GM12878 (cell line): ENCODE measurements at regions not wholly inside any gene's neighbourhood (a gene's known extent, or its start where the extent isn't known, plus 50 kb on each side); places are given as distances from the start of the nearest gene placed in this dataset.

Experiments used
- ATAC-seq: fragments of 200-7000 bp; cut with Tn5 transposase; 3 replicates; pipeline ENCODE4 v1.9.1; 2020; ENCODE audit warnings: mild to moderate bottlenecking, moderate library complexity
- BruUV-seq: library from RNA; stranded (reverse); fragments of 400-500 nt; replicated peaks from 2 replicates; lab custom pipeline; 2021; lab: Mats Ljungman, UMichigan
- CTCF ChIA-PET: fragments of 300-600 bp; sonication (Branson Sonifier 250); formaldehyde crosslinking; extraction: SDS; loops from one replicate; lab custom pipeline; 2021; ENCODE audit warnings: inconsistent platforms; lab: Yijun Ruan, JAX
- POLR2A ChIA-PET: fragments of 350-600 bp; formaldehyde crosslinking; extraction: SDS; loops from one replicate; lab custom pipeline; 2021; ENCODE audit warnings: inconsistent platforms; lab: Charles Lee
- RAD21 ChIA-PET: fragments of 300-600 bp; sonication (Branson Sonifier 250); formaldehyde crosslinking; loops from one replicate; lab custom pipeline; 2023; ENCODE audit warnings: antibody characterized with exemption; ENCODE audit not compliant: unreplicated experiment; lab: Charles Lee
- SMC1A ChIA-PET: fragments of 300-600 bp; sonication (Branson Sonifier 250); formaldehyde crosslinking; loops from one replicate; lab custom pipeline; 2023; ENCODE audit not compliant: unreplicated experiment, uncharacterized antibody; lab: Charles Lee
- DNase-seq: peaks from one replicate; pipeline ENCODE4 v3.0.0-alpha.2; 2011; ENCODE audit warnings: low read depth, low spot score
- FAIRE-seq: peaks from 3 replicates; lab custom pipeline; 2011; peaks lifted over from hg19 to GRCh38; lab: Jason Lieb, UNC
- H2AFZ ChIP-seq: 2 replicates; pipeline ENCODE4 v1.6.0; 2011; ENCODE audit warnings: low read depth, low read length, control low read depth; ENCODE audit not compliant: control insufficient read depth
- H3K27ac ChIP-seq: 2 replicates; pipeline ENCODE4 v1.5.1; 2011; ENCODE audit warnings: control low read depth; ENCODE audit not compliant: control insufficient read depth, insufficient read depth
- H3K27me3 ChIP-seq, 2 experiments: replicated peaks in 1 of 2; 2 replicates each; pipeline versions ENCODE4 v1.6.0 to v1.6.1; 2011; ENCODE audit warnings: low read length in 1 of 2; ENCODE audit not compliant: control insufficient read depth in 2 of 2, insufficient read depth in 2 of 2
- H3K36me3 ChIP-seq, 2 experiments: 2 replicates each; pipeline ENCODE4 v1.5.1; 2011; ENCODE audit warnings: low read length in 1 of 2; ENCODE audit not compliant: control insufficient read depth in 2 of 2, insufficient read depth in 2 of 2
- H3K4me1 ChIP-seq: 2 replicates; pipeline ENCODE4 v1.6.1; 2011; ENCODE audit warnings: mild to moderate bottlenecking, low read length, moderate library complexity, mixed read lengths; ENCODE audit not compliant: control insufficient read depth, insufficient read depth
- H3K4me2 ChIP-seq: 2 replicates; pipeline ENCODE4 v1.6.0; 2011; ENCODE audit warnings: control low read depth; ENCODE audit not compliant: control insufficient read depth, insufficient read depth
- H3K4me3 ChIP-seq: fragments of 200-600 bp; sonication (generic); 2 replicates; pipeline ENCODE4 v1.5.1; 2016
- H3K79me2 ChIP-seq: 2 replicates; pipeline ENCODE4 v1.6.0; 2011; ENCODE audit warnings: low read length; ENCODE audit not compliant: control insufficient read depth, insufficient read depth
- H3K9ac ChIP-seq: 2 replicates; pipeline ENCODE4 v1.8.0; 2011; ENCODE audit warnings: low read length, control low read depth, mixed read lengths; ENCODE audit not compliant: control insufficient read depth, insufficient read depth
- H3K9me3 ChIP-seq: replicated peaks from 3 replicates; pipeline ENCODE4 v1.5.1; 2011; ENCODE audit warnings: mild to moderate bottlenecking, low read length; ENCODE audit not compliant: control insufficient read depth, insufficient read depth
- H4K20me1 ChIP-seq: 2 replicates; pipeline ENCODE4 v1.6.0; 2011; ENCODE audit not compliant: control insufficient read depth, insufficient read depth
- ASH2L ChIP-seq: fragments of 300-600, 200-600 bp; sonication (generic); IDR thresholded peaks from 2 replicates; pipeline ENCODE4 v1.6.1; 2017; ENCODE audit warnings: low read depth, mild to moderate bottlenecking, borderline replicate concordance
- E4F1 ChIP-seq: fragments of 450-650 bp; IDR thresholded peaks from 2 replicates; pipeline ENCODE4 v1.6.1; 2018; ENCODE audit warnings: borderline replicate concordance, mild to moderate bottlenecking; ENCODE audit not compliant: partially characterized antibody
- ESRRA ChIP-seq: IDR thresholded peaks from 2 replicates; pipeline ENCODE4 v1.6.1; 2012; ENCODE audit warnings: mild to moderate bottlenecking, low read length, improper control_type of control experiment
- IKZF2 ChIP-seq, 2 experiments: fragments of 450-650 bp; IDR thresholded peaks; 2 replicates each; pipeline ENCODE4 v1.6.1; 2017; ENCODE audit warnings: mild to moderate bottlenecking in 2 of 2, moderate library complexity in 2 of 2
- JUND ChIP-seq: IDR thresholded peaks from 2 replicates; pipeline ENCODE4 v1.6.1; 2012; ENCODE audit warnings: low read depth, mild to moderate bottlenecking, low read length, improper control_type of control experiment, moderate library complexity
- KDM1A ChIP-seq: fragments of 200-600 bp; sonication (generic); IDR thresholded peaks from 2 replicates; pipeline ENCODE4 v1.6.1; 2016; ENCODE audit warnings: borderline replicate concordance
- NFYA ChIP-seq: IDR thresholded peaks from 2 replicates; pipeline ENCODE4 v1.6.1; 2011; ENCODE audit warnings: low read depth, mild to moderate bottlenecking, low read length, improper control_type of control experiment, borderline replicate concordance
- NR2C1 ChIP-seq: fragments of 450-650 bp; IDR thresholded peaks from 2 replicates; pipeline ENCODE4 v1.6.1; 2017; ENCODE audit warnings: antibody characterized with exemption, mild to moderate bottlenecking, moderate library complexity
- RB1 ChIP-seq: fragments of 450-650 bp; formaldehyde crosslinking; IDR thresholded peaks from 2 replicates; pipeline ENCODE4 v1.6.1; 2017; ENCODE audit warnings: mild to moderate bottlenecking, borderline replicate concordance
- RELB ChIP-seq: fragments of 450-650 bp; IDR thresholded peaks from 2 replicates; pipeline ENCODE4 v1.6.1; 2017; ENCODE audit warnings: low read depth, mild to moderate bottlenecking, moderate library complexity
- RUNX3 ChIP-seq: IDR thresholded peaks from 2 replicates; pipeline ENCODE4 v1.6.1; 2012; ENCODE audit warnings: low read length, inconsistent platforms
- SMARCA5 ChIP-seq: fragments of 450-650 bp; IDR thresholded peaks from 2 replicates; pipeline ENCODE4 v1.6.1; 2017; ENCODE audit warnings: mild to moderate bottlenecking
- SREBF1 ChIP-seq: IDR thresholded peaks from 2 replicates; pipeline ENCODE4 v1.6.1; 2012; ENCODE audit warnings: mild to moderate bottlenecking, low read length
- SUPT20H ChIP-seq: IDR thresholded peaks from 2 replicates; pipeline ENCODE4 v1.6.1; 2011; ENCODE audit warnings: low read depth, mild to moderate bottlenecking, low read length, moderate library complexity, borderline replicate concordance; ENCODE audit not compliant: control insufficient read depth
- YBX1 ChIP-seq: fragments of 450-650 bp; IDR thresholded peaks from 2 replicates; pipeline ENCODE4 v1.6.1; 2016; ENCODE audit warnings: antibody characterized with exemption
- ZNF384 ChIP-seq: IDR thresholded peaks from 2 replicates; pipeline ENCODE4 v1.6.1; 2012; ENCODE audit warnings: low read depth, mild to moderate bottlenecking, low read length, improper control_type of control experiment, borderline replicate concordance
- WGBS: methylation state at CpG from one replicate; pipeline ENCODE4 v1.1.6; 2016; ENCODE audit warnings: low lambda C conversion rate; ENCODE audit not compliant: insufficient replicate concordance, insufficient coverage; ENCODE audit errors: missing lambda C conversion rate; 5-methylcytosine and 5-hydroxymethylcytosine counted together
- in situ Hi-C: fragments of 300-500 bp; cut with MboI; formaldehyde crosslinking; loops from 9 replicates; pipeline ENCODE4 v1.14.3; 2018; ENCODE audit warnings: mixed read lengths
- intact Hi-C: fragments of 100-400 bp; cut with micrococcal nuclease; formaldehyde crosslinking; loops from one replicate; pipeline ENCODE4 v1.14.2; 2022; ENCODE audit not compliant: unreplicated experiment

- RAD21 ChIA-PET: no interaction called here
- TF ChIP-seq RB1 (no peak), SREBF1 (no peak), ZNF384 (no peak), SMARCA5 (no peak), NR2C1 (no peak), ESRRA (no peak), E4F1 (no peak), RELB (no peak), RUNX3 (no peak), SUPT20H (no peak), YBX1 (no peak), JUND (no peak), KDM1A (no peak), IKZF2 (IDR thresholded peaks at IDR 0.05) (no peak), ASH2L (no peak), NFYA (no peak)
- no peak overlapping the region for H3K9ac ChIP-seq
- no TSS peak for BruUV-seq
- intact Hi-C loops (no loop called here), in situ Hi-C loops (no loop called here)
- SMC1A ChIA-PET: no interaction called here
- ATAC-seq (no peak), DNase-seq (no peak), FAIRE-seq (no peak)
- no peaks in the 10 kb centered on the region for H4K20me1 ChIP-seq
- POLR2A ChIA-PET: no interaction called here
- H3K27ac ChIP-seq: no peak overlapping the region
- no peak overlapping the region for H3K4me3 ChIP-seq
- CTCF ChIA-PET: no interaction called here
- no peaks in the 10 kb centered on the region for H3K36me3 ChIP-seq
- no peak overlapping the region for H2AFZ ChIP-seq
- 35% methylated on average over 3 of the region's 3 CpGs for WGBS
- no peaks in the 10 kb centered on the region for H3K27me3 ChIP-seq
- H3K4me1 ChIP-seq: no peaks in the 10 kb centered on the region
- no peaks in the 10 kb centered on the region for H3K79me2 ChIP-seq
- H3K9me3 ChIP-seq: no peaks in the 10 kb centered on the region
- H3K4me2 ChIP-seq: no peak overlapping the region
Observed at GRCh38 chr9:26779062-26779461, 113.5 kb downstream of the CAAP1 start.
